ENCODE measurements at regions not wholly inside any gene's neighbourhood (a gene's known extent, or its start where the extent isn't known, plus 50 kb on each side); places are given as distances from the start of the nearest gene placed in this dataset.

GRCh38 chr12:91620992-91621391 is 438.4 kb upstream of the DCN start:
- H3K27ac ChIP-seq (ENCODE audit: low read depth, low read length): no peak overlapping the region
- no peak overlapping the region for H3K4me2 ChIP-seq (ENCODE audit: low read depth, low read length, poor library complexity, severe bottlenecking)
- H2AFZ ChIP-seq (ENCODE audit: low read depth, low read length, severe bottlenecking): no peak overlapping the region

DNA sequence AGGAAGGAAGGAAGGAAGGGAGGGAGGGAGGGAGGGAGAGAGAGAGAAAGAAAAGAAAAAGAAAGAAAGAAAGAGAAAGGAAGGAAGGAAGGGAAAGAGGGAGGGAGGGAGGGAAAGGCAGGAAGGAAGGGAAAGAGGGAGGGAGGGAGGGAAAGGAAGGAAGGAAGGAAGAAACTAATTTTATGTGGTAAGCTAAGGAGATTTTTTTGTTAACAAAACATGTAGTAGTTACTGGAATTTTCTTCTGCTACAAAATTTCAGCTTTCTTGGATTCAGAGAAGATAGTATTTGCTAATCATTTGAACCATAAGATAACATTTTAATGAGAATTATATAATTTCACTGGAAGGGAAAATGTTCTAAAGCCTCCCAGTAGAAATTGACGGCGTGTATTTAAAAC is 437.8 kb upstream of the DCN start:
- no peaks in the 10 kb centered on the region for H4K20me1 ChIP-seq (ENCODE audit: low read depth, low read length)
- no peaks in the 10 kb centered on the region for H3K36me3 ChIP-seq (ENCODE audit: low read length)
- TF ChIP-seq EZH2phosphoT487 (conservative IDR thresholded peaks at IDR 0.05; ENCODE audit: low read length) (no peak), CTCF (IDR thresholded peaks at IDR 0.05; ENCODE audit: insufficient read depth, low read length, poor library complexity, severe bottlenecking) (no peak)
- H3K27me3 ChIP-seq (ENCODE audit: low read length): no peaks in the 10 kb centered on the region
- no peak overlapping the region for H3K9ac ChIP-seq (ENCODE audit: low read length)
- H3F3A ChIP-seq (ENCODE audit: insufficient read depth): no peaks in the 10 kb centered on the region
- no peaks in the 10 kb centered on the region for H3K9me3 ChIP-seq (ENCODE audit: insufficient read depth, low read length)
- no peak overlapping the region for H3K4me3 ChIP-seq (ENCODE audit: insufficient read depth, low read length, poor library complexity, severe bottlenecking)
- no peaks in the 10 kb centered on the region for H3K79me2 ChIP-seq (ENCODE audit: insufficient read depth, low read length)
- H2AFZ ChIP-seq (ENCODE audit: low read depth, low read length, severe bottlenecking): no peak overlapping the region
- no peak overlapping the region for H3K27ac ChIP-seq (ENCODE audit: low read depth, low read length)
- H3K4me2 ChIP-seq (ENCODE audit: low read depth, low read length, poor library complexity, severe bottlenecking): no peak overlapping the region
- H3K9me2 ChIP-seq (replicated peaks; ENCODE audit: insufficient read depth, low read length): no peaks in the 10 kb centered on the region

More at GRCh38 chr12:91620992-91621391, 438.4 kb upstream of the DCN start:
- H3K9me3 ChIP-seq (ENCODE audit: insufficient read depth, low read length): no peaks in the 10 kb centered on the region
- H3K9ac ChIP-seq (ENCODE audit: low read length): no peak overlapping the region
- H3K79me2 ChIP-seq (ENCODE audit: insufficient read depth, low read length): no peaks in the 10 kb centered on the region
- TF ChIP-seq EZH2phosphoT487 (conservative IDR thresholded peaks at IDR 0.05; ENCODE audit: low read length) (no peak), CTCF (IDR thresholded peaks at IDR 0.05; ENCODE audit: insufficient read depth, low read length, poor library complexity, severe bottlenecking) (no peak)
- H3K27me3 ChIP-seq (ENCODE audit: low read length): no peaks in the 10 kb centered on the region
- no peaks in the 10 kb centered on the region for H4K20me1 ChIP-seq (ENCODE audit: low read depth, low read length)
- H3K9me2 ChIP-seq (replicated peaks; ENCODE audit: insufficient read depth, low read length): no peaks in the 10 kb centered on the region
- H3K4me3 ChIP-seq (ENCODE audit: insufficient read depth, low read length, poor library complexity, severe bottlenecking): no peak overlapping the region
- H3K36me3 ChIP-seq (ENCODE audit: low read length): no peaks in the 10 kb centered on the region
- no peaks in the 10 kb centered on the region for H3F3A ChIP-seq (ENCODE audit: insufficient read depth)

DNA sequence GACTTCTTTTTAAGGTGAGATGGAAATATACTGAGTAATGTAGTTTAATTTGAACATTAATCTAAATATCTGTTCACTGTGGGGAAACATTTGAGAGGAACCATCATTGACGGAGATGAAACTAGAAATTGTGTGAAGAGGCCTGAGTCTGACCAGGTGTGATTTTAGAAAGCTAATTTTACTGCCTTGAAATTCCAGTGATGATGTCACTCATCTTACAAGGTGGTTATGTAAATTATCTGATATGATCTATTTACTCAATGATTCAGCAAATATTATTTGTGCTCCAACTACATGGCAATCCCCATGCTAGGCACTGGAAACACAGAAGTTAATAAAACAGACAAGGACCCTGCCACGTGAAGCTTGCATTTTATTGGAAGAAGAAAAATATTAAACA is 435.7 kb upstream of the DCN start:
- no peaks in the 10 kb centered on the region for H3K27me3 ChIP-seq (ENCODE audit: low read length)
- no peaks in the 10 kb centered on the region for H3K79me2 ChIP-seq (ENCODE audit: insufficient read depth, low read length)
- H3K36me3 ChIP-seq (ENCODE audit: low read length): no peaks in the 10 kb centered on the region
- no peak overlapping the region for H3K4me2 ChIP-seq (ENCODE audit: low read depth, low read length, poor library complexity, severe bottlenecking)
- H4K20me1 ChIP-seq (ENCODE audit: low read depth, low read length): no peaks in the 10 kb centered on the region
- no peaks in the 10 kb centered on the region for H3K9me2 ChIP-seq (replicated peaks; ENCODE audit: insufficient read depth, low read length)
- no peaks in the 10 kb centered on the region for H3F3A ChIP-seq (ENCODE audit: insufficient read depth)
- H3K4me3 ChIP-seq (ENCODE audit: insufficient read depth, low read length, poor library complexity, severe bottlenecking): no peak overlapping the region
- H3K27ac ChIP-seq (ENCODE audit: low read depth, low read length): no peak overlapping the region
- H3K9ac ChIP-seq (ENCODE audit: low read length): no peak overlapping the region
- no peak overlapping the region for H2AFZ ChIP-seq (ENCODE audit: low read depth, low read length, severe bottlenecking)
- no peaks in the 10 kb centered on the region for H3K9me3 ChIP-seq (ENCODE audit: insufficient read depth, low read length)
- TF ChIP-seq CTCF (IDR thresholded peaks at IDR 0.05; ENCODE audit: insufficient read depth, low read length, poor library complexity, severe bottlenecking) (no peak), EZH2phosphoT487 (conservative IDR thresholded peaks at IDR 0.05; ENCODE audit: low read length) (no peak)

Measured in SU-DHL-6 (cell line).